ENCODE measurements at regions not wholly inside any gene's neighbourhood (a gene's known extent, or its start where the extent isn't known, plus 50 kb on each side); places are given as distances from the start of the nearest gene placed in this dataset.

- Histone ChIP-seq H3K9me3 (no peaks in the 10 kb centered on the region), H3K4me3 (ENCODE audit: control insufficient read depth in 1 of 2, extremely low read depth in 1 of 2, low read length in 1 of 2) (no peak overlapping the region), H3K27me3 (replicated peaks in 1 of 2; ENCODE audit: control insufficient read depth in 2 of 2, extremely low read depth in 1 of 2, insufficient read depth in 2 of 2, low read length in 1 of 2) (no peaks in the 10 kb centered on the region), H3K4me1 (ENCODE audit: control insufficient read depth in 1 of 2, extremely low read depth in 1 of 2, insufficient read depth in 2 of 2, low read length in 2 of 2) (no peaks in the 10 kb centered on the region), H3K36me3 (ENCODE audit: control insufficient read depth in 2 of 2, extremely low read depth in 1 of 2, insufficient read depth in 1 of 2, low read length in 1 of 2) (no peaks in the 10 kb centered on the region), H3K27ac (ENCODE audit: low read length) (no peak overlapping the region)
- DNase-seq, result no peak
- Mint-ChIP-seq H3K36me3 (no peaks in the 10 kb centered on the region), H3K9me3 (peaks cover 0 to 9% (median 3%) of the 10 kb centered on the region in 3 donors), H3K4me3 (no peak overlapping the region), H3K4me1 (no peaks in the 10 kb centered on the region), H3K27ac (no peak overlapping the region), H3K27me3 (no peaks in the 10 kb centered on the region)
- POLR2A ChIA-PET, result no interaction called here
- no CpG with 5 or more reads among the region's 1 CpG for WGBS (ENCODE audit: insufficient coverage)
- CTCF ChIA-PET, result no interaction called here
- ATAC-seq (replicated peaks in 1 of 4), result no peak
Observed at GRCh38 chr11:90531001-90531400, 308.2 kb upstream of the CHORDC1 start.

DNA sequence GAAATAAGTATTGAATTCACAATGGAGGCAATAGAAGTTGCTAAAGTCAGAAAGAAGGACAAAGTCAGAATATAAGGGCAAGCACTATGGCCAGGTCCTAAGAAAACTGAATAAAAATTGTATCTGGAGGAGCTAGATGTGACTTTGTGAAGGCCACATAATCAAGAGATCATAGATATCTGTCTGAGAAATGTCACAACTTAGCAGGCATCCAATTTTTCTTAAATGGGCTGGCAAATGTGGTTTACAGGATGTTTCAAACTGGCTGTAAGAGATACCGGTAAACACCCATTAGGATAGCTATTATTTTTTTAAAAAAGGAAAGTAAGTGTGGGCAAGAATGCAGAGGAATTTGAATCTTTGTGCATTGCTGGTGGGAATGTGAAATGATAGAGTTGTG, 303.1 kb upstream of the CHORDC1 start:
- peaks cover 0 to 3% (median 0%) of the 10 kb centered on the region in 3 donors for H3K9me3 Mint-ChIP-seq
- no peaks in the 10 kb centered on the region for H3K36me3 Mint-ChIP-seq
- no peak overlapping the region for H3K27ac ChIP-seq (ENCODE audit: low read length)
- no peaks in the 10 kb centered on the region for H3K4me1 ChIP-seq (ENCODE audit: control insufficient read depth in 1 of 2, extremely low read depth in 1 of 2, insufficient read depth in 2 of 2, low read length in 2 of 2)
- no CpG with 5 or more reads among the region's 1 CpG for WGBS (ENCODE audit: insufficient coverage)
- ChIA-PET POLR2A (no interaction called here), CTCF (interaction anchor here in 1 of 2 donors (0.6 kb wide), 1 partner anchor 272 kb away, joined by 3 read pairs; no protein-coding TSS in a partner anchor)
- no peaks in the 10 kb centered on the region for H3K27me3 Mint-ChIP-seq
- H3K27ac Mint-ChIP-seq, result no peak overlapping the region
- H3K9me3 ChIP-seq, result no peaks in the 10 kb centered on the region
- H3K36me3 ChIP-seq (ENCODE audit: control insufficient read depth in 2 of 2, extremely low read depth in 1 of 2, insufficient read depth in 1 of 2, low read length in 1 of 2), result no peaks in the 10 kb centered on the region
- no peaks in the 10 kb centered on the region for H3K4me1 Mint-ChIP-seq
- DNase-seq (no peak), ATAC-seq (replicated peaks in 1 of 4) (no peak)
- no peak overlapping the region for H3K4me3 ChIP-seq (ENCODE audit: control insufficient read depth in 1 of 2, extremely low read depth in 1 of 2, low read length in 1 of 2)
- H3K27me3 ChIP-seq (replicated peaks in 1 of 2; ENCODE audit: control insufficient read depth in 2 of 2, extremely low read depth in 1 of 2, insufficient read depth in 2 of 2, low read length in 1 of 2), result no peaks in the 10 kb centered on the region
- no peak overlapping the region for H3K4me3 Mint-ChIP-seq

DNA sequence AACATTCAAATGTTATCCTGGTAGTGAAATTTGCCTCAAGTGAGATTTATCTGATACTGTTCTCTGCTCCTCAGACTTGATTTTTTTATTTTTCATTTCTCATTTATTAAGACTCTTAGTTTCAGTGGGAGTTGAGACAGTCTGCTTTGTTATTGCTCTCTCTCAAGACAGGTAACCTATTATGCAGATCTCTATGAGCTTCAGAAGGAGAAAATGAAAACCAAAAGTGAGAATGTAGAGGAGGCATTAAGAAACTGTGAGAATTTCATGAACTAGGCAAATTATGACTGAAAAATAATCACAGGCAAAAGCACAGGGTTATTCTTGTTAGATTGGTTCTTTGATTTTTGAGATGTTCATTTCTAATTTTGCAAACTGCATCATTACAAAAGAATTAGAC, 290.0 kb upstream of the CHORDC1 start:
- H3K4me1 ChIP-seq (ENCODE audit: control insufficient read depth in 1 of 2, extremely low read depth in 1 of 2, insufficient read depth in 2 of 2, low read length in 2 of 2), result no peaks in the 10 kb centered on the region
- POLR2A ChIA-PET, result no interaction called here
- H3K4me1 Mint-ChIP-seq, result no peaks in the 10 kb centered on the region

GRCh38 chr11:90510839-90511238, 288.0 kb upstream of the CHORDC1 start:
- Mint-ChIP-seq H3K36me3 (no peaks in the 10 kb centered on the region), H3K27ac (no peak overlapping the region), H3K4me1 (no peaks in the 10 kb centered on the region), H3K27me3 (no peaks in the 10 kb centered on the region), H3K4me3 (no peak overlapping the region), H3K9me3 (peaks cover 2 to 12% (median 4%) of the 10 kb centered on the region in 3 donors)
- DNase-seq, result no peak
- no peak for ATAC-seq (replicated peaks in 1 of 4)
- Histone ChIP-seq H3K4me3 (ENCODE audit: control insufficient read depth in 1 of 2, extremely low read depth in 1 of 2, low read length in 1 of 2) (no peak overlapping the region), H3K27me3 (replicated peaks in 1 of 2; ENCODE audit: control insufficient read depth in 2 of 2, extremely low read depth in 1 of 2, insufficient read depth in 2 of 2, low read length in 1 of 2) (no peaks in the 10 kb centered on the region), H3K4me1 (ENCODE audit: control insufficient read depth in 1 of 2, extremely low read depth in 1 of 2, insufficient read depth in 2 of 2, low read length in 2 of 2) (no peaks in the 10 kb centered on the region), H3K36me3 (ENCODE audit: control insufficient read depth in 2 of 2, extremely low read depth in 1 of 2, insufficient read depth in 1 of 2, low read length in 1 of 2) (no peaks in the 10 kb centered on the region), H3K27ac (ENCODE audit: low read length) (no peak overlapping the region), H3K9me3 (no peaks in the 10 kb centered on the region)
- no CpG with 5 or more reads among the region's 5 CpGs for WGBS (ENCODE audit: insufficient coverage)
- CTCF ChIA-PET, result no interaction called here
- POLR2A ChIA-PET, result no interaction called here

More for the DNA sequence above, 290.0 kb upstream of the CHORDC1 start:
- Mint-ChIP-seq H3K4me3 (no peak overlapping the region), H3K36me3 (no peaks in the 10 kb centered on the region), H3K9me3 (peaks cover 2 to 8% (median 4%) of the 10 kb centered on the region in 3 donors), H3K27me3 (no peaks in the 10 kb centered on the region), H3K27ac (no peak overlapping the region)
- no peaks in the 10 kb centered on the region for H3K9me3 ChIP-seq
- H3K27ac ChIP-seq (ENCODE audit: low read length), result no peak overlapping the region
- H3K36me3 ChIP-seq (ENCODE audit: control insufficient read depth in 2 of 2, extremely low read depth in 1 of 2, insufficient read depth in 1 of 2, low read length in 1 of 2), result no peaks in the 10 kb centered on the region
- CTCF ChIA-PET, result no interaction called here
- no peak for DNase-seq
- ATAC-seq (replicated peaks in 1 of 4), result no peak
- H3K27me3 ChIP-seq (replicated peaks in 1 of 2; ENCODE audit: control insufficient read depth in 2 of 2, extremely low read depth in 1 of 2, insufficient read depth in 2 of 2, low read length in 1 of 2), result no peaks in the 10 kb centered on the region
- no peak overlapping the region for H3K4me3 ChIP-seq (ENCODE audit: control insufficient read depth in 1 of 2, extremely low read depth in 1 of 2, low read length in 1 of 2)

GRCh38 chr11:90500922-90501568, 278.2 kb upstream of the CHORDC1 start:
- Mint-ChIP-seq H3K36me3 (no peaks in the 10 kb centered on the region), H3K27ac (no peak overlapping the region), H3K4me1 (no peaks in the 10 kb centered on the region), H3K4me3 (no peak overlapping the region), H3K27me3 (no peaks in the 10 kb centered on the region), H3K9me3 (peaks cover 14 to 18% (median 17%) of the 10 kb centered on the region in 3 donors)
- POLR2A ChIA-PET, result no interaction called here
- Histone ChIP-seq H3K36me3 (ENCODE audit: control insufficient read depth in 2 of 2, extremely low read depth in 1 of 2, insufficient read depth in 1 of 2, low read length in 1 of 2) (no peaks in the 10 kb centered on the region), H3K27me3 (replicated peaks in 1 of 2; ENCODE audit: control insufficient read depth in 2 of 2, extremely low read depth in 1 of 2, insufficient read depth in 2 of 2, low read length in 1 of 2) (no peaks in the 10 kb centered on the region), H3K9me3 (no peaks in the 10 kb centered on the region), H3K4me3 (ENCODE audit: control insufficient read depth in 1 of 2, extremely low read depth in 1 of 2, low read length in 1 of 2) (no peak overlapping the region), H3K4me1 (ENCODE audit: control insufficient read depth in 1 of 2, extremely low read depth in 1 of 2, insufficient read depth in 2 of 2, low read length in 2 of 2) (no peaks in the 10 kb centered on the region), H3K27ac (ENCODE audit: low read length) (no peak overlapping the region)
- ATAC-seq (replicated peaks in 1 of 4) (no peak), DNase-seq (no peak)
- no CpG with 5 or more reads among the region's 5 CpGs for WGBS (ENCODE audit: insufficient coverage)
- CTCF ChIA-PET, result no interaction called here

- ATAC-seq (replicated peaks in 1 of 4) (no peak), DNase-seq (no peak)
- H3K36me3 Mint-ChIP-seq, result no peaks in the 10 kb centered on the region
- ChIA-PET CTCF (interaction anchor here in 1 of 2 donors (0.7 kb wide), 1 partner anchor 1182 kb away, joined by 3 read pairs; no protein-coding TSS in a partner anchor), POLR2A (no interaction called here)
- WGBS (ENCODE audit: insufficient coverage), result no CpG with 5 or more reads among the region's 1 CpG
- Histone ChIP-seq H3K36me3 (ENCODE audit: control insufficient read depth in 2 of 2, extremely low read depth in 1 of 2, insufficient read depth in 1 of 2, low read length in 1 of 2) (no peaks in the 10 kb centered on the region), H3K27me3 (replicated peaks in 1 of 2; ENCODE audit: control insufficient read depth in 2 of 2, extremely low read depth in 1 of 2, insufficient read depth in 2 of 2, low read length in 1 of 2) (no peaks in the 10 kb centered on the region), H3K4me1 (ENCODE audit: control insufficient read depth in 1 of 2, extremely low read depth in 1 of 2, insufficient read depth in 2 of 2, low read length in 2 of 2) (no peaks in the 10 kb centered on the region), H3K27ac (ENCODE audit: low read length) (no peak overlapping the region), H3K9me3 (no peaks in the 10 kb centered on the region), H3K4me3 (ENCODE audit: control insufficient read depth in 1 of 2, extremely low read depth in 1 of 2, low read length in 1 of 2) (no peak overlapping the region)
- no peak overlapping the region for H3K4me3 Mint-ChIP-seq
- H3K9me3 Mint-ChIP-seq, result peaks cover 18 to 26% (median 19%) of the 10 kb centered on the region in 3 donors
- no peaks in the 10 kb centered on the region for H3K4me1 Mint-ChIP-seq
- no peak overlapping the region for H3K27ac Mint-ChIP-seq
- H3K27me3 Mint-ChIP-seq, result no peaks in the 10 kb centered on the region
Observed at GRCh38 chr11:90496722-90497121, 273.9 kb upstream of the CHORDC1 start.

GRCh38 chr11:90493379-90493778, 270.5 kb upstream of the CHORDC1 start:
- ATAC-seq (replicated peaks in 1 of 4) (no peak), DNase-seq (no peak)
- Histone ChIP-seq H3K9me3 (no peaks in the 10 kb centered on the region), H3K27me3 (replicated peaks in 1 of 2; ENCODE audit: control insufficient read depth in 2 of 2, extremely low read depth in 1 of 2, insufficient read depth in 2 of 2, low read length in 1 of 2) (no peaks in the 10 kb centered on the region), H3K27ac (ENCODE audit: low read length) (no peak overlapping the region), H3K36me3 (ENCODE audit: control insufficient read depth in 2 of 2, extremely low read depth in 1 of 2, insufficient read depth in 1 of 2, low read length in 1 of 2) (no peaks in the 10 kb centered on the region), H3K4me3 (ENCODE audit: control insufficient read depth in 1 of 2, extremely low read depth in 1 of 2, low read length in 1 of 2) (no peak overlapping the region), H3K4me1 (ENCODE audit: control insufficient read depth in 1 of 2, extremely low read depth in 1 of 2, insufficient read depth in 2 of 2, low read length in 2 of 2) (no peaks in the 10 kb centered on the region)
- Mint-ChIP-seq H3K9me3 (peaks cover 14 to 19% (median 18%) of the 10 kb centered on the region in 3 donors), H3K4me3 (no peak overlapping the region), H3K36me3 (no peaks in the 10 kb centered on the region), H3K4me1 (no peaks in the 10 kb centered on the region), H3K27ac (no peak overlapping the region), H3K27me3 (no peaks in the 10 kb centered on the region)
- CTCF ChIA-PET, result no interaction called here
- POLR2A ChIA-PET, result no interaction called here
